H1 (cell line): ENCODE measurements at regions not wholly inside any gene's neighbourhood (a gene's known extent, or its start where the extent isn't known, plus 50 kb on each side); places are given as distances from the start of the nearest gene placed in this dataset.
A peak's percentile ranks its signal among the peaks of the same experiment; 100 is the strongest.

Source experiments
- CTCF ChIA-PET: fragments of 300-600 bp; sonication (Branson Sonifier 250); formaldehyde crosslinking; loops from one replicate; lab custom pipeline; 2021; ENCODE audit not compliant: partially characterized antibody; lab: Charles Lee
- POLR2A ChIA-PET: fragments of 300-600 bp; sonication (Branson Sonifier 250); formaldehyde crosslinking; loops from one replicate; lab custom pipeline; 2021; ENCODE audit warnings: inconsistent platforms; ENCODE audit not compliant: partially characterized antibody; lab: Charles Lee
- DNase-seq, 2 experiments: peaks; one replicate each; pipeline versions ENCODE4 v3.0.0 to v3.0.0-alpha.2; 2010 to 2022; ENCODE audit warnings: low spot score in 2 of 2, low read depth in 1 of 2, mixed read lengths in 1 of 2
- FAIRE-seq: peaks from 2 replicates; lab custom pipeline; 2011; peaks lifted over from hg19 to GRCh38; lab: Jason Lieb, UNC
- H2AFZ ChIP-seq: 2 replicates; pipeline ENCODE4 v1.8.1; 2012; ENCODE audit warnings: low read length, inconsistent platforms
- H2AK5ac ChIP-seq: 2 replicates; pipeline ENCODE4 v1.6.1; 2013; ENCODE audit warnings: low read depth, low read length
- H2BK120ac ChIP-seq: replicated peaks from 2 replicates; pipeline ENCODE3; 2013; ENCODE audit warnings: low read depth, low read length, inconsistent platforms
- H2BK12ac ChIP-seq: 2 replicates; pipeline ENCODE4 v1.6.1; 2013; ENCODE audit warnings: low read depth, low read length
- H2BK15ac ChIP-seq: 2 replicates; pipeline ENCODE4 v1.6.1; 2013; ENCODE audit warnings: low read length
- H2BK20ac ChIP-seq: 2 replicates; pipeline ENCODE4 v1.6.1; 2013; ENCODE audit warnings: low read length
- H2BK5ac ChIP-seq: 2 replicates; pipeline ENCODE4 v1.6.1; 2013; ENCODE audit warnings: low read depth, low read length
- H3K14ac ChIP-seq: 2 replicates; pipeline ENCODE4 v1.6.1; 2013; ENCODE audit warnings: inconsistent platforms; ENCODE audit not compliant: insufficient read length
- H3K18ac ChIP-seq: 2 replicates; pipeline ENCODE4 v1.6.1; 2013; ENCODE audit warnings: low read length; ENCODE audit errors: extremely low read depth
- H3K23ac ChIP-seq: 2 replicates; pipeline ENCODE4 v1.6.1; 2013; ENCODE audit warnings: inconsistent platforms; ENCODE audit not compliant: insufficient read length
- H3K23me2 ChIP-seq: 2 replicates; pipeline ENCODE4 v1.6.1; 2013; ENCODE audit warnings: low read depth, low read length
- H3K27ac ChIP-seq: 2 replicates; pipeline ENCODE4 v1.6.1; 2011; ENCODE audit warnings: low read depth, low read length, inconsistent platforms
- H3K27me3 ChIP-seq, 4 experiments: replicated peaks in 1 of 4; 1 replicate in 1 of 4; 2 replicates in 3 of 4; pipeline versions ENCODE4 v1.6.1 to v1.8.1; 2011 to 2013; ENCODE audit warnings: low read length in 3 of 4, mild to moderate bottlenecking in 3 of 4, inconsistent platforms in 2 of 4, mixed read lengths in 2 of 4, moderate library complexity in 1 of 4; ENCODE audit not compliant: control insufficient read depth in 3 of 4, insufficient read depth in 3 of 4; ENCODE audit errors: extremely low read depth in 1 of 4
- H3K36me3 ChIP-seq, 4 experiments: 2 replicates each; pipeline versions ENCODE4 v1.6.1 to v1.8.1; 2011 to 2013; ENCODE audit warnings: mild to moderate bottlenecking in 4 of 4, low read length in 3 of 4, moderate library complexity in 2 of 4, control low read depth in 1 of 4, inconsistent platforms in 1 of 4; ENCODE audit not compliant: insufficient read depth in 4 of 4, control insufficient read depth in 2 of 4
- H3K4ac ChIP-seq: replicated peaks from 2 replicates; pipeline ENCODE3; 2013; ENCODE audit warnings: low read length, low read depth, mixed read lengths, inconsistent platforms; ENCODE audit not compliant: insufficient read length
- H3K4me1 ChIP-seq, 4 experiments: replicated peaks in 1 of 4; 1 replicate in 1 of 4; 2 replicates in 3 of 4; pipeline versions ENCODE4 v1.6.1 to v1.8.1; 2011 to 2013; ENCODE audit warnings: low read length in 3 of 4, inconsistent platforms in 2 of 4, mixed read lengths in 1 of 4; ENCODE audit not compliant: insufficient read depth in 4 of 4, control insufficient read depth in 3 of 4
- H3K4me2 ChIP-seq, 2 experiments: 2 replicates each; pipeline versions ENCODE4 v1.6.1 to v1.8.1; 2011 to 2013; ENCODE audit warnings: low read depth in 2 of 2, low read length in 2 of 2, control low read depth in 1 of 2, inconsistent platforms in 1 of 2, mild to moderate bottlenecking in 1 of 2; ENCODE audit not compliant: insufficient read depth in 1 of 2
- H3K4me3 ChIP-seq, 4 experiments: fragments of 200-600, 300-600 bp in 1 of 4; sonication (generic), shearing (Covaris generic), sonication (Bioruptor Twin) in 1 of 4; 2 replicates each; pipeline versions ENCODE4 v1.5.1 to v1.8.1; 2011 to 2016; ENCODE audit warnings: low read length in 4 of 4, low read depth in 3 of 4, control low read depth in 2 of 4, inconsistent platforms in 2 of 4, mild to moderate bottlenecking in 2 of 4, mixed read lengths in 1 of 4, moderate library complexity in 1 of 4; ENCODE audit not compliant: insufficient read depth in 2 of 4; ENCODE audit errors: extremely low read depth in 1 of 4
- H3K56ac ChIP-seq: replicated peaks from 2 replicates; pipeline ENCODE3; 2013; ENCODE audit warnings: low read depth, mild to moderate bottlenecking, mixed read lengths, low read length, inconsistent platforms; ENCODE audit not compliant: insufficient read length
- H3K79me1 ChIP-seq: 2 replicates; pipeline ENCODE4 v1.6.1; 2013; ENCODE audit warnings: low read depth, low read length, control low read depth
- H3K79me2 ChIP-seq, 2 experiments: 2 replicates each; pipeline versions ENCODE4 v1.6.1 to v1.8.1; 2012 to 2013; ENCODE audit warnings: low read length in 2 of 2, mild to moderate bottlenecking in 2 of 2, inconsistent platforms in 1 of 2; ENCODE audit not compliant: insufficient read depth in 2 of 2, control insufficient read depth in 1 of 2
- H3K9ac ChIP-seq, 4 experiments: replicated peaks in 1 of 4; 1 replicate in 1 of 4; 2 replicates in 3 of 4; pipeline versions ENCODE4 v1.6.1 to v1.8.1; 2011 to 2013; ENCODE audit warnings: low read depth in 3 of 4, low read length in 3 of 4, control low read depth in 2 of 4, mild to moderate bottlenecking in 2 of 4, moderate library complexity in 2 of 4, inconsistent platforms in 1 of 4; ENCODE audit errors: extremely low read depth in 1 of 4
- H3K9me3 ChIP-seq, 2 experiments: 2 replicates each; pipeline versions ENCODE4 v1.6.1 to v1.8.1; 2012 to 2013; ENCODE audit warnings: mild to moderate bottlenecking in 2 of 2, moderate library complexity in 2 of 2, control low read depth in 1 of 2, inconsistent platforms in 1 of 2, low read depth in 1 of 2, low read length in 1 of 2, mixed read lengths in 1 of 2; ENCODE audit not compliant: insufficient read depth in 2 of 2
- H4K20me1 ChIP-seq, 2 experiments: replicated peaks in 1 of 2; 2 replicates each; pipeline versions ENCODE3 to v1.8.1; 2011 to 2013; ENCODE audit warnings: inconsistent platforms in 2 of 2, low read length in 2 of 2, mild to moderate bottlenecking in 1 of 2; ENCODE audit not compliant: insufficient read depth in 2 of 2, control insufficient read depth in 1 of 2
- H4K5ac ChIP-seq: 2 replicates; pipeline ENCODE4 v1.6.1; 2013; ENCODE audit warnings: low read length, low read depth, mixed read lengths, inconsistent platforms; ENCODE audit not compliant: insufficient read length
- H4K8ac ChIP-seq: 2 replicates; pipeline ENCODE4 v1.8.0; 2013; ENCODE audit warnings: mild to moderate bottlenecking, moderate library complexity, low read length, inconsistent platforms; ENCODE audit not compliant: insufficient read depth; ENCODE audit errors: extremely low read depth
- H4K91ac ChIP-seq: replicated peaks from 2 replicates; pipeline ENCODE3; 2013; ENCODE audit warnings: low read length, mixed read lengths, inconsistent platforms; ENCODE audit not compliant: insufficient read length
- CBX8 ChIP-seq: fragments of 300-800, 300-1000 bp; sonication (generic); IDR thresholded peaks from 2 replicates; pipeline ENCODE4 v1.7.1; 2016; ENCODE audit warnings: low read depth, low read length, borderline replicate concordance
- CEBPB ChIP-seq: IDR thresholded peaks from 2 replicates; pipeline ENCODE4 v1.6.1; 2012; ENCODE audit warnings: low read depth, low read length
- CHD2 ChIP-seq: IDR thresholded peaks from 2 replicates; pipeline ENCODE4 v1.6.1; 2012; ENCODE audit warnings: low read length, improper control_type of control experiment
- JUND ChIP-seq: IDR thresholded peaks from 2 replicates; pipeline ENCODE4 v1.6.1; 2011; ENCODE audit warnings: mild to moderate bottlenecking, improper control_type of control experiment, low read length
- PHF8 ChIP-seq: fragments of 200-600 bp; sonication (generic); conservative IDR thresholded peaks from 2 replicates; pipeline ENCODE4 v1.7.1; 2012; ENCODE audit warnings: low read depth, mild to moderate bottlenecking, inconsistent platforms, low read length, moderate library complexity
- POU5F1 ChIP-seq: IDR thresholded peaks from 2 replicates; pipeline ENCODE4 v1.6.1; 2011; ENCODE audit warnings: low read depth, mild to moderate bottlenecking, low read length, moderate library complexity
- RNF2 ChIP-seq: fragments of 200-900, 300-1000 bp; sonication (generic); IDR thresholded peaks from 2 replicates; pipeline ENCODE4 v1.7.1; 2016; ENCODE audit warnings: borderline replicate concordance, low read depth, mild to moderate bottlenecking, antibody characterized with exemption, low read length; ENCODE audit not compliant: poor library complexity, severe bottlenecking; ENCODE audit errors: missing control alignments
- SIN3A ChIP-seq, 2 experiments: IDR thresholded peaks in 1 of 2; conservative IDR thresholded peaks in 1 of 2; 2 replicates each; pipeline ENCODE4 v1.6.1; 2011 to 2012; ENCODE audit warnings: low read length in 2 of 2, improper control_type of control experiment in 1 of 2, low read depth in 1 of 2, mild to moderate bottlenecking in 1 of 2
- SP1 ChIP-seq: IDR thresholded peaks from 2 replicates; pipeline ENCODE4 v1.6.1; 2011; ENCODE audit warnings: low read depth, low read length
- TEAD4 ChIP-seq: IDR thresholded peaks from 2 replicates; pipeline ENCODE4 v1.6.1; 2012; ENCODE audit warnings: low read depth, low read length, inconsistent platforms, mixed read lengths
- ZNF274 ChIP-seq: IDR thresholded peaks from 2 replicates; pipeline ENCODE4 v1.7.0; 2012; ENCODE audit warnings: low read length, borderline replicate concordance; ENCODE audit errors: extremely low read depth
- WGBS, 2 experiments: shearing (Covaris generic) in 1 of 2; methylation state at CpG; one replicate each; pipeline versions ENCODE4 v1.1.6 to v1.1.7; 2013 to 2015; ENCODE audit warnings: low lambda C conversion rate in 2 of 2, mixed read lengths in 2 of 2, inconsistent platforms in 1 of 2, low coverage in 1 of 2, missing lambda C conversion rate in 1 of 2; ENCODE audit not compliant: insufficient replicate concordance in 2 of 2, insufficient coverage in 1 of 2, insufficient read length in 1 of 2; ENCODE audit errors: extremely low coverage in 1 of 2, missing lambda C conversion rate in 1 of 2; 5-methylcytosine and 5-hydroxymethylcytosine counted together
- TF ChIP-seq, protein P1 (sequence below): IDR thresholded peaks from 2 replicates; pipeline ENCODE4 v1.6.1; 2011; ENCODE audit warnings: low read length, improper control_type of control experiment
- TF ChIP-seq, protein P2 (sequence below): IDR thresholded peaks from 2 replicates; pipeline ENCODE4 v1.6.1; 2012; ENCODE audit warnings: inconsistent platforms

DNA sequence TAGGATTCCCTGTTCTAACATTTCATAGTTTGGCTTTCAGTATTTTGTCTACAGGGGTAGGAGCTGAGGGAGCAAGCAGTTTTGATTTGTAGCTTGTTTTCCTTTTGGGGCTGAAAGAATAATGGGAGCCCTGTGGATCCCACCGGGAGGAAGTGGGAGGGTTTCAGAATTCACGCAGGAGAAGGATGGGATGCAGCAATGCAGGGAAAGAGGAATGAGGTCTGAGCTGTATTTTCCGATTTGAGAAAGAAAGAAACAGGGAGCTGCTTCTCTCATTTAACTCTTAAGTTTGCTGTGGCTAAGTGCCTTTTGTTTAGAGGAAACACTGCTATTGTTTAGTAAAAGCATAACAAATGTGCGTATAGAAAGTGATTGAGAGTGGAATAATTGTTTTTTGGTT, 141.0 kb downstream of the ADCYAP1 start:
- Histone ChIP-seq H3K79me2 (no peaks in the 10 kb centered on the region), H2AFZ (no peak overlapping the region), H3K23me2 (no peaks in the 10 kb centered on the region; the same call in 1 of the 2 replicates), H3K4me3 (peak overlapping the region in 2 of 4 experiments; percentile 8 to 21; a peak in 2 of 8 replicates), H3K23ac (no peak overlapping the region), H3K4me2 (peak overlapping the region; percentile 37 to 47), H2BK120ac (peak overlapping the region; percentile 69), H3K14ac (no peak overlapping the region), H2BK5ac (no peak overlapping the region), H4K5ac (peak overlapping the region; percentile 44), H3K56ac (no peak overlapping the region), H2BK12ac (no peak overlapping the region), H4K91ac (no peak overlapping the region), H3K18ac (no peak overlapping the region; the same call in 1 of the 2 replicates), H2BK20ac (no peak overlapping the region), H3K9me3 (0 out of 4 replicates have a peak, but pooled peaks cover 0 to 2% of the 10 kb centered on the region in 2 experiments), H3K79me1 (no peaks in the 10 kb centered on the region), H4K8ac (no peak overlapping the region), H2AK5ac (no peak overlapping the region), H4K20me1 (no peaks in the 10 kb centered on the region), H2BK15ac (no peak overlapping the region), H3K36me3 (no peaks in the 10 kb centered on the region; a peak in 1 of 8 replicates), H3K27ac (peak overlapping the region; percentile 11; the same call in 1 of the 2 replicates), H3K27me3 (no peaks in the 10 kb centered on the region), H3K9ac (no peak overlapping the region), H3K4me1 (peaks cover 0 to 12% (median 2%) of the 10 kb centered on the region in 4 experiments; a peak in 3 of 7 replicates), H3K4ac (no peak overlapping the region)
- ChIA-PET CTCF (interaction anchor here (1.1 to 1.2 kb wide), 2 partner anchors 17 to 618 kb away, joined by 3 to 4 read pairs; no protein-coding TSS in a partner anchor), POLR2A (no interaction called here)
- DNase-seq = no peak
- FAIRE-seq = no peak
- WGBS, 2 experiments = 28% methylated on average over 4 of the region's 4 CpGs; no CpG with 5 or more reads in 1 of the 2 experiments
- TF ChIP-seq, protein P1, sequence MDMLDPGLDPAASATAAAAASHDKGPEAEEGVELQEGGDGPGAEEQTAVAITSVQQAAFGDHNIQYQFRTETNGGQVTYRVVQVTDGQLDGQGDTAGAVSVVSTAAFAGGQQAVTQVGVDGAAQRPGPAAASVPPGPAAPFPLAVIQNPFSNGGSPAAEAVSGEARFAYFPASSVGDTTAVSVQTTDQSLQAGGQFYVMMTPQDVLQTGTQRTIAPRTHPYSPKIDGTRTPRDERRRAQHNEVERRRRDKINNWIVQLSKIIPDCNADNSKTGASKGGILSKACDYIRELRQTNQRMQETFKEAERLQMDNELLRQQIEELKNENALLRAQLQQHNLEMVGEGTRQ = no peak
- TF ChIP-seq CHD2 = no peak
- no peak for TF ChIP-seq ZNF274
- TF ChIP-seq JUND = no peak
- TF ChIP-seq SP1 = no peak
- TF ChIP-seq, protein P2, sequence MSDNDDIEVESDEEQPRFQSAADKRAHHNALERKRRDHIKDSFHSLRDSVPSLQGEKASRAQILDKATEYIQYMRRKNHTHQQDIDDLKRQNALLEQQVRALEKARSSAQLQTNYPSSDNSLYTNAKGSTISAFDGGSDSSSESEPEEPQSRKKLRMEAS = no peak
- TF ChIP-seq RNF2 = no peak
- TF ChIP-seq CBX8 = no peak
- no peak for TF ChIP-seq TEAD4
- no peak for TF ChIP-seq SIN3A (conservative IDR thresholded peaks at IDR 0.05 in 1 of 2, IDR thresholded peaks at IDR 0.05 in 1 of 2; ENCODE audit: low read depth in 1 of 2, low read length in 2 of 2)
- no peak for TF ChIP-seq POU5F1
- no peak for TF ChIP-seq PHF8
- TF ChIP-seq CEBPB = no peak
